ENCODE measurements at regions not wholly inside any gene's neighbourhood (a gene's known extent, or its start where the extent isn't known, plus 50 kb on each side); places are given as distances from the start of the nearest gene placed in this dataset.

DNA sequence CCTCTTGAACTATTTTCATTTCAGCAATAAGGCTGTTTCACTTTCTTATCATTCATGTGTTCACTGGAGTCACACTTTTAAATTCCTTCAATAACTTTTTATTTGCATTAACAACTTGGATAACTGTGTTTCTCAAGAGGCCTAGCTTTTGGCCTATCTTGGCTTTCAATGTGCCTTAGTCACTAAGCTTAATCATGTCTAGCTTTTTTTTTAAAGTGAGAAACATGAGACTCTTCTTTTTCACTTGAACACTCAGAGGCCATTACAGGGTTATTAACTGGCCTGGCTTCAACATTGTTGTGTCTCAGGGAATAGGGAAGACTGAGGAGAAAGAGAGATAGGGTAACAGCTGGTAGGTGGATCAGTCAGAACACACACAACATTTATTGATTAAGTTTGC, 64.0 kb upstream of the VCX2 start:
- TF ChIP-seq, protein P1, sequence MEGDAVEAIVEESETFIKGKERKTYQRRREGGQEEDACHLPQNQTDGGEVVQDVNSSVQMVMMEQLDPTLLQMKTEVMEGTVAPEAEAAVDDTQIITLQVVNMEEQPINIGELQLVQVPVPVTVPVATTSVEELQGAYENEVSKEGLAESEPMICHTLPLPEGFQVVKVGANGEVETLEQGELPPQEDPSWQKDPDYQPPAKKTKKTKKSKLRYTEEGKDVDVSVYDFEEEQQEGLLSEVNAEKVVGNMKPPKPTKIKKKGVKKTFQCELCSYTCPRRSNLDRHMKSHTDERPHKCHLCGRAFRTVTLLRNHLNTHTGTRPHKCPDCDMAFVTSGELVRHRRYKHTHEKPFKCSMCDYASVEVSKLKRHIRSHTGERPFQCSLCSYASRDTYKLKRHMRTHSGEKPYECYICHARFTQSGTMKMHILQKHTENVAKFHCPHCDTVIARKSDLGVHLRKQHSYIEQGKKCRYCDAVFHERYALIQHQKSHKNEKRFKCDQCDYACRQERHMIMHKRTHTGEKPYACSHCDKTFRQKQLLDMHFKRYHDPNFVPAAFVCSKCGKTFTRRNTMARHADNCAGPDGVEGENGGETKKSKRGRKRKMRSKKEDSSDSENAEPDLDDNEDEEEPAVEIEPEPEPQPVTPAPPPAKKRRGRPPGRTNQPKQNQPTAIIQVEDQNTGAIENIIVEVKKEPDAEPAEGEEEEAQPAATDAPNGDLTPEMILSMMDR (IDR thresholded peaks at IDR 0.05) = no peak
- no peak for TF ChIP-seq SIN3A (IDR thresholded peaks at IDR 0.05; ENCODE audit: borderline replicate concordance, insufficient read depth, low read depth, low read length)

Measured in Panc1 (cell line).